ENCODE measurements at regions not wholly inside any gene's neighbourhood (a gene's known extent, or its start where the extent isn't known, plus 50 kb on each side); places are given as distances from the start of the nearest gene placed in this dataset.

GRCh38 chr5:29015523-29015922 is 1977.1 kb upstream of the CDH9 start:
- no peak overlapping the region for H3K4me3 ChIP-seq (replicated peaks; ENCODE audit: low read depth, low read length)
- DNase-seq (ENCODE audit: low read depth): no peak
- TF ChIP-seq CTCF (IDR thresholded peaks at IDR 0.05; ENCODE audit: low read length, missing control alignments): no peak

GRCh38 chr5:29005386-29005785 is 1967.0 kb upstream of the CDH9 start:
- no peak for TF ChIP-seq CTCF (IDR thresholded peaks at IDR 0.05; ENCODE audit: low read length, missing control alignments)
- DNase-seq (ENCODE audit: low read depth): no peak
- no peak overlapping the region for H3K4me3 ChIP-seq (replicated peaks; ENCODE audit: low read depth, low read length)

GRCh38 chr5:29002481-29002880 is 1964.1 kb upstream of the CDH9 start:
- H3K4me3 ChIP-seq (replicated peaks; ENCODE audit: low read depth, low read length): no peak overlapping the region
- TF ChIP-seq CTCF (IDR thresholded peaks at IDR 0.05; ENCODE audit: low read length, missing control alignments): no peak
- no peak for DNase-seq (ENCODE audit: low read depth)

GRCh38 chr5:29001666-29002065 is 1963.3 kb upstream of the CDH9 start:
- no peak for TF ChIP-seq CTCF (IDR thresholded peaks at IDR 0.05; ENCODE audit: low read length, missing control alignments)
- H3K4me3 ChIP-seq (replicated peaks; ENCODE audit: low read depth, low read length): no peak overlapping the region
- no peak for DNase-seq (ENCODE audit: low read depth)

- no peak for TF ChIP-seq CTCF (IDR thresholded peaks at IDR 0.05; ENCODE audit: low read length, missing control alignments)
- no peak overlapping the region for H3K4me3 ChIP-seq (replicated peaks; ENCODE audit: low read depth, low read length)
- no peak for DNase-seq (ENCODE audit: low read depth)
Observed at GRCh38 chr5:28984639-28985038, 1946.3 kb upstream of the CDH9 start.

GRCh38 chr5:28975508-28975907 is 1937.1 kb upstream of the CDH9 start:
- no peak overlapping the region for H3K4me3 ChIP-seq (replicated peaks; ENCODE audit: low read depth, low read length)
- TF ChIP-seq CTCF (IDR thresholded peaks at IDR 0.05; ENCODE audit: low read length, missing control alignments): no peak
- DNase-seq (ENCODE audit: low read depth): no peak

GRCh38 chr5:28967848-28968247 is 1929.5 kb upstream of the CDH9 start:
- H3K4me3 ChIP-seq (replicated peaks; ENCODE audit: low read depth, low read length): no peak overlapping the region
- no peak for TF ChIP-seq CTCF (IDR thresholded peaks at IDR 0.05; ENCODE audit: low read length, missing control alignments)
- no peak for DNase-seq (ENCODE audit: low read depth)

Measured in fibroblast of pulmonary artery (primary cell).